Neural cell (in vitro differentiated cells): ENCODE measurements at regions not wholly inside any gene's neighbourhood (a gene's known extent, or its start where the extent isn't known, plus 50 kb on each side); places are given as distances from the start of the nearest gene placed in this dataset.

Experiments used
- H2AFZ ChIP-seq: fragments of 200-600, 300-800 bp; sonication (generic), shearing (Covaris generic); 2 replicates; pipeline ENCODE4 v1.6.0; 2014; ENCODE audit warnings: low read depth, mild to moderate bottlenecking, antibody characterized with exemption, low read length, moderate library complexity
- H3F3A ChIP-seq: fragments of 200-600 bp; shearing (Covaris generic); 2 replicates; pipeline ENCODE4 v1.6.1; 2016; ENCODE audit warnings: mild to moderate bottlenecking, moderate library complexity, mixed read lengths, antibody characterized with exemption, low read length; ENCODE audit not compliant: insufficient read depth, poor library complexity, severe bottlenecking
- H3K27ac ChIP-seq: fragments of 200-600, 300-800 bp; sonication (generic), shearing (Covaris generic); 2 replicates; pipeline ENCODE4 v1.5.1; 2014; ENCODE audit warnings: mild to moderate bottlenecking, low read length, moderate library complexity
- H3K27me3 ChIP-seq: fragments of 300-800, 200-600 bp; sonication (generic), shearing (Covaris generic); 2 replicates; pipeline ENCODE4 v1.6.0; 2014; ENCODE audit warnings: mild to moderate bottlenecking, low read depth, low read length, moderate library complexity; ENCODE audit not compliant: insufficient read depth
- H3K36me3 ChIP-seq: fragments of 300-800, 200-600 bp; sonication (generic), shearing (Covaris generic); 2 replicates; pipeline ENCODE4 v1.5.1; 2014; ENCODE audit warnings: mild to moderate bottlenecking, antibody characterized with exemption, low read length, moderate library complexity; ENCODE audit not compliant: insufficient read depth
- H3K4me2 ChIP-seq: fragments of 300-800, 200-600 bp; sonication (generic), shearing (Covaris generic); 2 replicates; pipeline ENCODE4 v1.6.0; 2014; ENCODE audit warnings: mild to moderate bottlenecking, low read length
- H3K4me3 ChIP-seq: fragments of 300-800, 200-600 bp; sonication (generic), shearing (Covaris generic); 2 replicates; pipeline ENCODE4 v1.5.1; 2014; ENCODE audit warnings: mild to moderate bottlenecking, low read length, moderate library complexity
- H3K79me2 ChIP-seq: fragments of 200-600 bp; shearing (Covaris generic); replicated peaks from 2 replicates; pipeline ENCODE4 v1.6.0; 2014; ENCODE audit warnings: mild to moderate bottlenecking, low read length, moderate library complexity; ENCODE audit not compliant: insufficient read depth
- H3K9ac ChIP-seq: fragments of 300-800, 200-600 bp; sonication (generic), shearing (Covaris generic); 2 replicates; pipeline ENCODE4 v1.6.1; 2016; ENCODE audit warnings: mild to moderate bottlenecking, low read length, mixed read lengths
- H3K9me2 ChIP-seq: fragments of 200-600 bp; shearing (Covaris generic); 2 replicates; pipeline ENCODE4 v1.6.1; 2016; ENCODE audit warnings: mild to moderate bottlenecking, low read length, mixed read lengths; ENCODE audit not compliant: insufficient read depth
- H3K9me3 ChIP-seq: fragments of 200-600, 300-800 bp; sonication (generic), shearing (Covaris generic); 2 replicates; pipeline ENCODE4 v1.6.1; 2016; ENCODE audit warnings: mild to moderate bottlenecking, mixed run types, low read length, moderate library complexity, mixed read lengths
- H4K20me1 ChIP-seq: fragments of 200-600 bp; shearing (Covaris generic); 2 replicates; pipeline ENCODE4 v1.6.1; 2016; ENCODE audit warnings: mild to moderate bottlenecking, mixed run types; ENCODE audit not compliant: insufficient read depth
- CTCF ChIP-seq: fragments of 450-650 bp; IDR thresholded peaks from 2 replicates; pipeline ENCODE4 v1.5.1; 2014; ENCODE audit warnings: antibody characterized with exemption, mild to moderate bottlenecking, moderate library complexity; ENCODE audit not compliant: poor library complexity, severe bottlenecking
- EP300 ChIP-seq: fragments of 450-650 bp; conservative IDR thresholded peaks from 2 replicates; pipeline ENCODE4 v1.6.1; 2014; ENCODE audit warnings: antibody characterized with exemption, mild to moderate bottlenecking, moderate library complexity; ENCODE audit not compliant: poor library complexity, severe bottlenecking
- EZH2 ChIP-seq: fragments of 200-600, 300-800 bp; shearing (Covaris generic), sonication (generic); IDR thresholded peaks from 2 replicates; pipeline ENCODE4 v1.6.1; 2014; ENCODE audit warnings: antibody characterized with exemption, low read length, borderline replicate concordance, mild to moderate bottlenecking; ENCODE audit not compliant: insufficient read depth, poor library complexity, severe bottlenecking
- MXI1 ChIP-seq: fragments of 450-650 bp; conservative IDR thresholded peaks from 2 replicates; pipeline ENCODE4 v1.6.1; 2014; ENCODE audit warnings: antibody characterized with exemption, mild to moderate bottlenecking; ENCODE audit not compliant: poor library complexity, severe bottlenecking
- POLR2AphosphoS5 ChIP-seq: IDR thresholded peaks from 2 replicates; pipeline ENCODE4 v1.6.1; 2012
- RAD21 ChIP-seq: fragments of 450-650 bp; conservative IDR thresholded peaks from 2 replicates; pipeline ENCODE4 v1.6.1; 2014; ENCODE audit warnings: antibody characterized with exemption, mild to moderate bottlenecking, moderate library complexity
- REST ChIP-seq: IDR thresholded peaks from 2 replicates; pipeline ENCODE4 v1.6.1; 2012; ENCODE audit warnings: borderline replicate concordance
- SMC3 ChIP-seq: fragments of 450-650 bp; conservative IDR thresholded peaks from 2 replicates; pipeline ENCODE4 v1.6.1; 2014; ENCODE audit warnings: antibody characterized with exemption, mild to moderate bottlenecking, moderate library complexity; ENCODE audit not compliant: poor library complexity
- TAF1 ChIP-seq: IDR thresholded peaks from 2 replicates; pipeline ENCODE4 v1.6.1; 2012; ENCODE audit warnings: low read depth

- H4K20me1 ChIP-seq = no peaks in the 10 kb centered on the region
Observed at GRCh38 chr2:38439863-38440262, 62.8 kb upstream of the ATL2 start.

GRCh38 chr2:38438883-38439612 lies 62.0 kb upstream of the ATL2 start:
- no peak overlapping the region for H3K9ac ChIP-seq
- H3K27me3 ChIP-seq = no peaks in the 10 kb centered on the region
- no peaks in the 10 kb centered on the region for H4K20me1 ChIP-seq
- no peaks in the 10 kb centered on the region for H3K79me2 ChIP-seq
- no peaks in the 10 kb centered on the region for H3F3A ChIP-seq
- H3K36me3 ChIP-seq = no peaks in the 10 kb centered on the region
- H3K4me2 ChIP-seq = no peak overlapping the region
- no peak overlapping the region for H2AFZ ChIP-seq
- H3K4me3 ChIP-seq = no peak overlapping the region
- H3K9me3 ChIP-seq = no peaks in the 10 kb centered on the region
- no peaks in the 10 kb centered on the region for H3K9me2 ChIP-seq
- H3K27ac ChIP-seq = no peak overlapping the region
- no peak for TF ChIP-seq CTCF
- TF ChIP-seq EZH2 = no peak
- TF ChIP-seq POLR2AphosphoS5 = no peak
- no peak for TF ChIP-seq SMC3
- no peak for TF ChIP-seq REST

More at GRCh38 chr2:38439863-38440262, 62.8 kb upstream of the ATL2 start:
- H2AFZ ChIP-seq = no peak overlapping the region
- H3K4me3 ChIP-seq = no peak overlapping the region
- no peaks in the 10 kb centered on the region for H3K9me2 ChIP-seq
- no peak overlapping the region for H3K9ac ChIP-seq
- H3K27ac ChIP-seq = no peak overlapping the region
- no peaks in the 10 kb centered on the region for H3K79me2 ChIP-seq
- H3F3A ChIP-seq = no peaks in the 10 kb centered on the region
- no peaks in the 10 kb centered on the region for H3K27me3 ChIP-seq
- H3K9me3 ChIP-seq = no peaks in the 10 kb centered on the region
- H3K4me2 ChIP-seq = no peak overlapping the region
- no peaks in the 10 kb centered on the region for H3K36me3 ChIP-seq
- TF ChIP-seq CTCF (no peak), TAF1 (no peak), RAD21 (no peak), REST (no peak), MXI1 (no peak), EZH2 (no peak), SMC3 (no peak), POLR2AphosphoS5 (no peak), EP300 (no peak)
